ENCODE measurements at regions not wholly inside any gene's neighbourhood (a gene's known extent, or its start where the extent isn't known, plus 50 kb on each side); places are given as distances from the start of the nearest gene placed in this dataset.

- Histone ChIP-seq H3K23ac (ENCODE audit: low read length in 2 of 2) (no peak overlapping the region), H3K14ac (ENCODE audit: low read length in 2 of 2) (no peak overlapping the region), H2AK5ac (ENCODE audit: low read length, severe bottlenecking) (no peak overlapping the region), H2BK12ac (ENCODE audit: low read length in 2 of 2) (no peak overlapping the region), H2BK120ac (ENCODE audit: low read depth, low read length) (no peak overlapping the region), H3K36me3 (ENCODE audit: control insufficient read depth in 1 of 2, insufficient read depth in 2 of 2, low read depth in 1 of 2, low read length in 2 of 2) (no peaks in the 10 kb centered on the region), H3K9ac (ENCODE audit: low read length) (no peak overlapping the region), H2BK5ac (ENCODE audit: low read depth, low read length, poor library complexity, severe bottlenecking) (no peak overlapping the region), H3K4me2 (ENCODE audit: low read length, poor library complexity, severe bottlenecking) (no peak overlapping the region), H4K8ac (ENCODE audit: low read length) (no peak overlapping the region), H3K27ac (ENCODE audit: low read length, poor library complexity, severe bottlenecking) (no peak overlapping the region), H4K91ac (ENCODE audit: low read length) (no peak overlapping the region), H3K4ac (ENCODE audit: low read depth in 1 of 2, low read length in 2 of 2) (no peak overlapping the region), H2BK15ac (ENCODE audit: low read depth, poor library complexity, severe bottlenecking) (no peak overlapping the region), H3K4me1 (ENCODE audit: control insufficient read depth, insufficient read depth, low read depth, low read length) (no peaks in the 10 kb centered on the region), H3K9me3 (ENCODE audit: control insufficient read depth, low read length) (peaks cover 4% of the 10 kb centered on the region), H2AFZ (ENCODE audit: low read depth, low read length) (no peak overlapping the region), H3K18ac (ENCODE audit: low read depth in 1 of 2, low read length in 2 of 2) (no peak overlapping the region), H3K79me1 (replicated peaks; ENCODE audit: low read length, poor library complexity, severe bottlenecking) (no peaks in the 10 kb centered on the region), H3K27me3 (ENCODE audit: control insufficient read depth in 1 of 2, insufficient read depth in 1 of 2, low read length in 2 of 2) (no peaks in the 10 kb centered on the region), H3K4me3 (ENCODE audit: insufficient read depth in 1 of 2, low read depth in 1 of 2, low read length in 2 of 2) (no peak overlapping the region)
- 96% methylated on average over 6 of the region's 8 CpGs for WGBS
- no peak for DNase-seq
These were observed 543.8 kb downstream of the CBLN4 start for GRCh38 chr20:55461519-55461918.

DNA sequence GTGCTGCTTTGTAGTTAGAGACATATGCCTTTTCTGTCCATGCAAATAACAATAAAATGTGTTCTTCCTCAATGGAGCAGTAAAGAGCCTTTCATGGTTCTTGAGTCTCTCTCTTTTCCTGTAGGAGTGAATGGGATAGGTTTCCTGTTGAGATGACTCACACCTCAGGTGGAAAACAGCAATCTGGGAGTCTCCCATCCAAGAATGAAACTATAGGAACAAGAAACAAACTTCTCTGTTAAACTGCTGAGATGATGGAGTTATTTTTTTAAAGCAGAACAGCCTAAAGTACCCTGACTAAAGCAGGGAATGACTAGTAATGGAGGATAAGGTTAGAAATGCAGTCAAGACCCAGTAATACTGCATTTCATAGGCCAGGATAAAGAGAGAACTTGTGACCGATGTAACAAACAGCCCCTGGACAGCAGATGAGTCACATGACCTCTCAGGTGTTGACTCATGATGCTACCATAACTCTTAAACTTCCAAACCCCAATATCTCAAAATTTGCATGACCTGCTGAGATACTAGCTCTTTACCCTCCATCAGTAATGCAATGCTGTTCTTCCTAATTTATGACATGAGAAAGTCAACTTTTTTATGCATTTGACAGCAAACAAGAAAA, 548.9 kb downstream of the CBLN4 start:
- no peak for DNase-seq
- Histone ChIP-seq H2AFZ (ENCODE audit: low read depth, low read length) (no peak overlapping the region), H3K79me1 (replicated peaks; ENCODE audit: low read length, poor library complexity, severe bottlenecking) (no peaks in the 10 kb centered on the region), H4K8ac (ENCODE audit: low read length) (no peak overlapping the region), H3K4ac (ENCODE audit: low read depth in 1 of 2, low read length in 2 of 2) (no peak overlapping the region), H3K27ac (ENCODE audit: low read length, poor library complexity, severe bottlenecking) (no peak overlapping the region), H2AK5ac (ENCODE audit: low read length, severe bottlenecking) (no peak overlapping the region), H3K14ac (ENCODE audit: low read length in 2 of 2) (no peak overlapping the region), H3K18ac (ENCODE audit: low read depth in 1 of 2, low read length in 2 of 2) (no peak overlapping the region), H3K9me3 (ENCODE audit: control insufficient read depth, low read length) (no peaks in the 10 kb centered on the region), H3K36me3 (ENCODE audit: control insufficient read depth in 1 of 2, insufficient read depth in 2 of 2, low read depth in 1 of 2, low read length in 2 of 2) (no peaks in the 10 kb centered on the region), H3K4me2 (ENCODE audit: low read length, poor library complexity, severe bottlenecking) (no peak overlapping the region), H3K23ac (ENCODE audit: low read length in 2 of 2) (no peak overlapping the region), H4K91ac (ENCODE audit: low read length) (no peak overlapping the region), H2BK120ac (ENCODE audit: low read depth, low read length) (no peak overlapping the region), H3K4me1 (ENCODE audit: control insufficient read depth, insufficient read depth, low read depth, low read length) (no peaks in the 10 kb centered on the region), H2BK12ac (ENCODE audit: low read length in 2 of 2) (no peak overlapping the region), H3K27me3 (ENCODE audit: control insufficient read depth in 1 of 2, insufficient read depth in 1 of 2, low read length in 2 of 2) (no peaks in the 10 kb centered on the region), H2BK5ac (ENCODE audit: low read depth, low read length, poor library complexity, severe bottlenecking) (no peak overlapping the region), H3K9ac (ENCODE audit: low read length) (no peak overlapping the region), H3K4me3 (ENCODE audit: insufficient read depth in 1 of 2, low read depth in 1 of 2, low read length in 2 of 2) (no peak overlapping the region), H2BK15ac (ENCODE audit: low read depth, poor library complexity, severe bottlenecking) (no peak overlapping the region)
- 79% methylated on average over 1 of the region's 1 CpG for WGBS

- DNase-seq, result no peak
- Histone ChIP-seq H3K27ac (ENCODE audit: low read length, poor library complexity, severe bottlenecking) (no peak overlapping the region), H3K9me3 (ENCODE audit: control insufficient read depth, low read length) (no peaks in the 10 kb centered on the region), H3K4me1 (ENCODE audit: control insufficient read depth, insufficient read depth, low read depth, low read length) (no peaks in the 10 kb centered on the region), H4K91ac (ENCODE audit: low read length) (no peak overlapping the region), H3K27me3 (ENCODE audit: control insufficient read depth in 1 of 2, insufficient read depth in 1 of 2, low read length in 2 of 2) (no peaks in the 10 kb centered on the region), H3K36me3 (ENCODE audit: control insufficient read depth in 1 of 2, insufficient read depth in 2 of 2, low read depth in 1 of 2, low read length in 2 of 2) (no peaks in the 10 kb centered on the region), H3K9ac (ENCODE audit: low read length) (no peak overlapping the region), H2BK120ac (ENCODE audit: low read depth, low read length) (no peak overlapping the region), H3K23ac (ENCODE audit: low read length in 2 of 2) (no peak overlapping the region), H4K8ac (ENCODE audit: low read length) (no peak overlapping the region), H2BK5ac (ENCODE audit: low read depth, low read length, poor library complexity, severe bottlenecking) (no peak overlapping the region), H3K4me2 (ENCODE audit: low read length, poor library complexity, severe bottlenecking) (no peak overlapping the region), H2AFZ (ENCODE audit: low read depth, low read length) (no peak overlapping the region), H2BK12ac (ENCODE audit: low read length in 2 of 2) (no peak overlapping the region), H3K79me1 (replicated peaks; ENCODE audit: low read length, poor library complexity, severe bottlenecking) (no peaks in the 10 kb centered on the region), H3K4ac (ENCODE audit: low read depth in 1 of 2, low read length in 2 of 2) (no peak overlapping the region), H3K4me3 (ENCODE audit: insufficient read depth in 1 of 2, low read depth in 1 of 2, low read length in 2 of 2) (no peak overlapping the region), H2BK15ac (ENCODE audit: low read depth, poor library complexity, severe bottlenecking) (no peak overlapping the region), H2AK5ac (ENCODE audit: low read length, severe bottlenecking) (no peak overlapping the region), H3K14ac (ENCODE audit: low read length in 2 of 2) (no peak overlapping the region), H3K18ac (ENCODE audit: low read depth in 1 of 2, low read length in 2 of 2) (no peak overlapping the region)
- WGBS, result 48% methylated on average over 1 of the region's 1 CpG
These were observed 556.2 kb downstream of the CBLN4 start for GRCh38 chr20:55449091-55449490.

- Histone ChIP-seq H3K4me1 (ENCODE audit: control insufficient read depth, insufficient read depth, low read depth, low read length) (no peaks in the 10 kb centered on the region), H3K14ac (ENCODE audit: low read length in 2 of 2) (no peak overlapping the region), H2BK120ac (ENCODE audit: low read depth, low read length) (no peak overlapping the region), H3K4ac (ENCODE audit: low read depth in 1 of 2, low read length in 2 of 2) (no peak overlapping the region), H2AFZ (ENCODE audit: low read depth, low read length) (no peak overlapping the region), H3K79me1 (replicated peaks; ENCODE audit: low read length, poor library complexity, severe bottlenecking) (no peaks in the 10 kb centered on the region), H3K27me3 (ENCODE audit: control insufficient read depth in 1 of 2, insufficient read depth in 1 of 2, low read length in 2 of 2) (no peaks in the 10 kb centered on the region), H2BK12ac (ENCODE audit: low read length in 2 of 2) (no peak overlapping the region), H3K27ac (ENCODE audit: low read length, poor library complexity, severe bottlenecking) (no peak overlapping the region), H2AK5ac (ENCODE audit: low read length, severe bottlenecking) (no peak overlapping the region), H4K8ac (ENCODE audit: low read length) (no peak overlapping the region), H2BK5ac (ENCODE audit: low read depth, low read length, poor library complexity, severe bottlenecking) (no peak overlapping the region), H2BK15ac (ENCODE audit: low read depth, poor library complexity, severe bottlenecking) (no peak overlapping the region), H3K36me3 (ENCODE audit: control insufficient read depth in 1 of 2, insufficient read depth in 2 of 2, low read depth in 1 of 2, low read length in 2 of 2) (no peaks in the 10 kb centered on the region), H3K18ac (ENCODE audit: low read depth in 1 of 2, low read length in 2 of 2) (no peak overlapping the region), H3K9ac (ENCODE audit: low read length) (no peak overlapping the region), H4K91ac (ENCODE audit: low read length) (no peak overlapping the region), H3K4me2 (ENCODE audit: low read length, poor library complexity, severe bottlenecking) (no peak overlapping the region), H3K9me3 (ENCODE audit: control insufficient read depth, low read length) (no peaks in the 10 kb centered on the region), H3K23ac (ENCODE audit: low read length in 2 of 2) (no peak overlapping the region), H3K4me3 (ENCODE audit: insufficient read depth in 1 of 2, low read depth in 1 of 2, low read length in 2 of 2) (no peak overlapping the region)
- no peak for DNase-seq
- 100% methylated on average over 1 of the region's 6 CpGs for WGBS
These were observed 559.0 kb downstream of the CBLN4 start for GRCh38 chr20:55446301-55446700.

All from mesenchymal stem cell (in vitro differentiated cells and primary cell).